ENCODE measurements at regions not wholly inside any gene's neighbourhood (a gene's known extent, or its start where the extent isn't known, plus 50 kb on each side); places are given as distances from the start of the nearest gene placed in this dataset.

DNA sequence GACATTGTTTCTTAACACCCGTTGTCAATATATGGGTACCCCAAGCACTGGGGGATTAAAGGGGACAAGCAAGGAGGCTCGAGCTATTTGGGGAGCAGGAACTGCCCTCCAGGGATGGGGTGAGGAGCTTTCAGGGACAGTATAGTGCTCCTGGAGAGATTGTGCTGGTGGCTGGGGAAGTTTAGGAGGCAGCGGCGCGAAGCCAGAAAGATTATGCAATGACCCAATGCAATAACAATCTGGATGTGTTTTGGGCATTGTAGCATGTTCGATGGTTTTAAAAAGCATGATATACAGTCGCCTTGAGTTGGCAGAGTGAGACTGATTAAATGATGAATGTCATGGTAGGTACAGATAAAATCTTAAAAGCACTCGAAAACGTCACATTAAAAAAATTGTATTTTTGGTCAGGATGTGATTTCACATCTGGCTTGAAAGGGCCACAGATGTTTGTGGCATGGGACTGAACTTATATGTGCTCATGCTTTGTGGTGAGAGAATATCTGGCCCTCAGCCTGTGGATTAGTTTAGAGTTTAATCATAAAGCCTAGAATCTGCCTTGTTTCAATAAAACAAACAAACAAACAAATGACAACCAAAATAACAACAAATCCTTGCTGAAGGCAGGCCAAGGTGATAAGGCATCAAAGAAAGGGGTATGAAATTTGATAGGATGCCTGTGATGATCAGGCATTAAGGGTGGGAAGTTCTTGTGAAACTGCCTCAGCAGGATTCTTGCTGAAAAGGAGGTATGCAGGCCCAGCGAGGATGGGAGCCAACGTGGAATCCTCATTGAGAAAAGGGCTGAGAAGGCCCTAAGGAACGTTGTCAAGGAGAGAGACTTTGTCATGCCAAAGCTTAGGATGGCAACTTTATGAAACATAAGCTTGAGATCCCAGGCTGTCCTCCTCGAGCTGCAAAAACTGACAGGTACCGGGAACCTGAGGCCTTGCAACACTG is 417.1 kb upstream of the KLF6 start:
- Histone ChIP-seq H3K4me1 (ENCODE audit: insufficient read depth, low read length) (no peaks in the 10 kb centered on the region), H3K27me3 (ENCODE audit: insufficient read depth, low read length) (no peaks in the 10 kb centered on the region), H3K9me3 (ENCODE audit: low read depth, low read length) (no peaks in the 10 kb centered on the region), H3K4me3 (ENCODE audit: low read length) (no peak overlapping the region)

DNA sequence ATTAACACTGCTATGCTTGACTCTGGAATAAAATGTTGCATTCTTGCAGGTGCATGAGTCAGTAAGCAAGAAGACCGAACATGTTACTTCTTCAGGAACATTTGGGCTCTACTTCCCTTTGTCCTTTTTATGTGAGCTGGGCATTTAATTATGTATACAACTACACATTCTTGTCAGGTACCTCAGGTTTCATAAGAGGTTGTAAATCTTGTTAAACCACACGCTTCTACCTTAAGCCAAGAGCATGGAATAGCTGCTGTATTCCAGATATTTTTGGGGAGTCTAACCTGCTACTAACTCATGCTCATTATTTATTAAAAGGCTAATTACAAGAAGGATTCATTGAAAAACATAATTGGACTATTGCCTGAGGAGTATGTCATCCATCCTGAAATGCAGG is 414.2 kb upstream of the KLF6 start:
- no peaks in the 10 kb centered on the region for H3K9me3 ChIP-seq (ENCODE audit: low read depth, low read length)
- no peaks in the 10 kb centered on the region for H3K4me1 ChIP-seq (ENCODE audit: insufficient read depth, low read length)
- no peak overlapping the region for H3K4me3 ChIP-seq (ENCODE audit: low read length)
- no peaks in the 10 kb centered on the region for H3K27me3 ChIP-seq (ENCODE audit: insufficient read depth, low read length)

DNA sequence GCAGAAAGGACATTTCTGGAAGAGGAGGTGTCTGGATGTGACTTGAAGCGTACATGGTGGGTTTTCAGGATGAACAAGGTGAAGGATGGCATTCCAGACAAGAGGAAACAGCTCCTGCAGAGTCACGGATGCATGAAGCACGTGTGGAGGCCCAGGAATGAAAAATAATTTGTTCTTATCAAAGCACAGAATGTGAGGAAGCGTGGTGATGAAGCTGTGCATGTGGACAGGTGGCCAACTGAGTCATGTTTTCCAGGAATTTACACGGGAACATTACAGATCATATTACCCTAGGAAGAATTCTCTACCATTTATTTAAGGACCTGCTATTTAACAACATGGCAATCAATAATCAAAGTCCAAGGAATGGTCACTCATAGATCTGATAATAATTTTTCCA is 413.2 kb upstream of the KLF6 start:
- no peaks in the 10 kb centered on the region for H3K4me1 ChIP-seq (ENCODE audit: insufficient read depth, low read length)
- no peaks in the 10 kb centered on the region for H3K27me3 ChIP-seq (ENCODE audit: insufficient read depth, low read length)
- no peak overlapping the region for H3K4me3 ChIP-seq (ENCODE audit: low read length)
- H3K9me3 ChIP-seq (ENCODE audit: low read depth, low read length): no peaks in the 10 kb centered on the region

DNA sequence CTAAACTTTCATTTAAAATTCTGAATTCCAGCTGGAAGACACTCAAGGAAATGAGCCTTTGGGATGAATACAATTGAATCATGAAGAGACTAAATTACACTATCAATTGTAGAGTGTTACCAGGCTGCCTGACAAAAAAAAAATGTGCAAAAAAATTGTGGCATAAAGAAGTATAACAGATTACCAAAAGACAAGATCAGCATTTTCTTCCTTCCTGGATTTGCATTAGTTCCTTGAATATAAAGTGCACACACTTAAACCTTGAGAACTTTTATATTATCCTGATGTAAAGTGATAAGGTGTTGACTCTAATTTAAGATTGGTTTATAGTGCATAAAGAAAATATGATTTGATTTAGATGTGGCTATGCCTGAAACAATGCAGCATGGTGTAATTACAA is 412.7 kb upstream of the KLF6 start:
- no peaks in the 10 kb centered on the region for H3K9me3 ChIP-seq (ENCODE audit: low read depth, low read length)
- H3K4me1 ChIP-seq (ENCODE audit: insufficient read depth, low read length): no peaks in the 10 kb centered on the region
- H3K4me3 ChIP-seq (ENCODE audit: low read length): no peak overlapping the region
- H3K27me3 ChIP-seq (ENCODE audit: insufficient read depth, low read length): no peaks in the 10 kb centered on the region

DNA sequence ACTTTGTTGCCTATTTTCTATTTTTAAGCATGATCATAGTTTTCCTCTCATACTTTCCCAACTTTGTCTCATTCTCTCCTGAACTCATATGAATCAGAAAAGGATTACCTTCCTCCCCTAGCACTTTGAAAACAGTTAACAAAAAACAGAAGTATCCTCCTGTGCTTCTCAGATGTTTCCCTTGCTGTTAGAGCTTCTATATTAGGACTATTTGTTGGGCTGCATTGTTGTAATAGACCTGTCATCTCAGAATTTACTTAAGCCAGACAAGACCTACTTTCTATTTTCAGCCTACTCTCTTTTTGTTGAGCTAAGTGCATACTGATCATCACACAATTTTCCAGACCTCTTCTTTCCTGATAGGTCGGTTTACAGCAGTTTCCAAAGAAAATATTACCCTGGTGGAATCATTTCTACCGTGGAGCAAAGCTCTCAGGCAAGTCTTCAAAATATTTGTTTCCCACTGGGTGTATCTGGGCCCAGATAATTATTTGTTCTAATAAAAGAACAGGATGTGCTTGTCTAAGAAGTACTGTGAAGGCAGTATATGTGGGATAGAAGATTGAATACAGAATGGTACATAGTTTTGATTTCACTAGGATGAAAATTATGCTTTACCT is 411.9 kb upstream of the KLF6 start:
- Histone ChIP-seq H3K4me3 (ENCODE audit: low read length) (no peak overlapping the region), H3K27me3 (ENCODE audit: insufficient read depth, low read length) (no peaks in the 10 kb centered on the region), H3K9me3 (ENCODE audit: low read depth, low read length) (no peaks in the 10 kb centered on the region), H3K4me1 (ENCODE audit: insufficient read depth, low read length) (no peaks in the 10 kb centered on the region)

DNA sequence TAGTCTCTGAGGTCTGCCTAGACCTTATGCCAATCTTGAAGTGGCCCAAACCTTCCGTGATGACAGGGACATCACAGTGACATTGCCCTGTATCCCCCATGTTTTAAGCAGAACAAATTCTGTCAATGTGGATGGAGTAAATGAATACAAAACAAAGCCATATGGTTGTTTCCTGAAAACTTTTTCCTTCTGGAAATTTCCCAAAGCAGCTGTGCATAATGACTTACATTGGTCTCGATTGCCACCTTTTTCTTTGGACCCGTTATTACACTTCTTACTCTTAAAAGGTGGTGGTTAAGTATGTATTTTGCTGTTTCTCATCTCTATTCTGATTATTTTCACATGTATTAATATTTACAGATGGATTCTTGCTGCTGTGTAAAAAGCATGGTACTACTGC is 411.2 kb upstream of the KLF6 start:
- no peak overlapping the region for H3K4me3 ChIP-seq (ENCODE audit: low read length)
- no peaks in the 10 kb centered on the region for H3K9me3 ChIP-seq (ENCODE audit: low read depth, low read length)
- no peaks in the 10 kb centered on the region for H3K27me3 ChIP-seq (ENCODE audit: insufficient read depth, low read length)
- H3K4me1 ChIP-seq (ENCODE audit: insufficient read depth, low read length): no peaks in the 10 kb centered on the region

DNA sequence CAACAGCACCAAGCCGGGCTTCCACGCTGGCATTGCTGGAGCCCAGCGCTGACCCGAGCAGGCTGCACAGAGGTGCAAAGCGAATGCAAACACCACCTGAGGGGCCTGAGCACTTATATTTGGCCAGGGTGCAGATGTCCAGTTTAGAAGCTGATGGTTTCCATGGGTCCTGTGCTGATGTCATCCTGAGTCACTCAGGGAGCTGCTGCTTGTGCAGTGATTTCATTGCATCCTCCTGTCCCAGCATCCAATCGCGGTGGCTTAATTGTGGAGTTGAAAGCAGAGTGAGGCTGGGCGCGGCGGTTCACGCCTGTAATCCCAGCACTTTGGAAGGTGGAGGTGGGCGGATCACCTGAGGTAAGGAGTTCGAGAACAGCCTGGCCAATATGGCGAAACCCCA is 410.2 kb upstream of the KLF6 start:
- H3K4me1 ChIP-seq (ENCODE audit: insufficient read depth, low read length): no peaks in the 10 kb centered on the region
- H3K4me3 ChIP-seq (ENCODE audit: low read length): no peak overlapping the region
- no peaks in the 10 kb centered on the region for H3K27me3 ChIP-seq (ENCODE audit: insufficient read depth, low read length)

DNA sequence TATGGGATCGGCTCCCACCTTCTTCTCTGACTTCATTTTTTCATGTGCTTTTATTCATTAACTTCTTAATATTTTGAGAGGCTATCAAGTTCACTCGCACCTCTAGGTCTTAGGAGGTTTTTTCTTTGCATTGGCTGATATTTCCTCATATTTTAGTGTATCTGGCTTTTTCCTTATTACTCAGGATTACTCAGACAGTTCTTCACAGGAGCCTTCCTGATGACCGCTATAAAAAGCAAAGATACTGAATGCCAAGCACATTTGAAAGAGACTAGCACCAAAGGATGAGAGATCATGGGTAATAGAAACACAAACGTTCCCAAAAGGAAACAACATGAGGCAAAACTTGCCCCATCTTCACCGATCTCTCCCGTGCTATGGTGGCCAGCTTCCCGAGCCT is 409.2 kb upstream of the KLF6 start:
- H3K4me1 ChIP-seq (ENCODE audit: insufficient read depth, low read length): no peaks in the 10 kb centered on the region
- no peaks in the 10 kb centered on the region for H3K27me3 ChIP-seq (ENCODE audit: insufficient read depth, low read length)

More for the DNA sequence above, 410.2 kb upstream of the KLF6 start:
- H3K9me3 ChIP-seq (ENCODE audit: low read depth, low read length): no peaks in the 10 kb centered on the region

DNA sequence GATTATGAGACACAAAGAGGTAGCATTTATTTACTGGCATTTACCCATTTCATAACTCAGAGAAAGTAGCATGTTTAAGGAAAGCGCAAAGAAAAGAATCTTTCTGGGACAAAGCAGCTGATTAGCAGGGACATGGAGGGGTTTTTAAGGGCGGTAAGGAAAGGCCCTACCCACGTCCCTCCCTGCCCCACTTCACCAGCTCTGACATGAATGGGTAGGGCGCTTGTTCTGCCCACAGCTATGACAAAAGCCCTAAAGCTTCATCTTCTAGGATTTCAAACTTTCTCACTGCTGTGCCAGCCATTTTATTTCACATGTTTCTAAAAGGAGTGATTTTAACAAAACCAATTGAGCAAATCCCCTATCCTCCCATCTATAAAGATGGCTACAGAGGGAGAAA is 406.9 kb upstream of the KLF6 start:
- H3K27me3 ChIP-seq (ENCODE audit: insufficient read depth, low read length): no peaks in the 10 kb centered on the region
- no peaks in the 10 kb centered on the region for H3K9me3 ChIP-seq (ENCODE audit: low read depth, low read length)
- H3K4me1 ChIP-seq (ENCODE audit: insufficient read depth, low read length): no peaks in the 10 kb centered on the region
- no peak overlapping the region for H3K4me3 ChIP-seq (ENCODE audit: low read length)

More for the DNA sequence above, 409.2 kb upstream of the KLF6 start:
- Histone ChIP-seq H3K9me3 (ENCODE audit: low read depth, low read length) (no peaks in the 10 kb centered on the region), H3K4me3 (ENCODE audit: low read length) (no peak overlapping the region)

DNA sequence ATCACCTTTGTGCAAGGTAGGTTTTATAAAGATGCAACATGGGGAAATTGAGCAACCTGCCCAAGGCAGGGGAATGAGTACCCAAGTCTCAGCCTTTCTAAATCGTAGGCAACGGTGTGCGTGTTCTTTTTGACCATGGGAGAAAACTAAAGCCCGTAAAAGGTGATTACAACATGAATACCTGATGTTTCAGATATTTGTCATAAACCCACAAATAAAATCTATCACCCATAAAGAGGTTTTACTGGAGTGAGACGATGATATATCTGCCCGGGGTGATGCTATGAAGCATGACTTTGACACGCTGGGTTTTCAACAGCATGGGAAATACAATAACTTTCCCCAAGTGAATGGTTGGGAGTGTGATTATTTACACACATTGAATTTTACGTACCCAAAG is 406.3 kb upstream of the KLF6 start:
- Histone ChIP-seq H3K27me3 (ENCODE audit: insufficient read depth, low read length) (no peaks in the 10 kb centered on the region), H3K4me1 (ENCODE audit: insufficient read depth, low read length) (no peaks in the 10 kb centered on the region), H3K4me3 (ENCODE audit: low read length) (no peak overlapping the region), H3K9me3 (ENCODE audit: low read depth, low read length) (no peaks in the 10 kb centered on the region)

DNA sequence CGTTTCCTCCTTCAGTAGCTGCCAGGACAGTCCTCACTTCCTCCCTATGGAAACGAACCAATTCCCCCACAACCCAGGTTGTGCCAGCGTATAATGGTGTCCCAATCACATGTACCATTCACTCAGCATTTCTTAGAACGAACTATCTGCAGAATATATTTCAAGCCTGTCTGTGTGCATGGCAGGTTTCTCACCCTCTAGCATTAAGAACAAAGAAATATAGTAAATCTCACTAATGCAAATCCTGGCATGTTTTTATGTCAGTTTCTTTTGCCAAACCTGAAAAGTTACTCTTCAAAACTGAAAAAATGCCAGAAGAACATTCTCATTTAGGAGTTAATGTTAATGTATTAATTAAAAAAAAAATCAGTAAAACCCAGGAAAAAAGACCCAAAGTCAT is 405.9 kb upstream of the KLF6 start:
- Histone ChIP-seq H3K9me3 (ENCODE audit: low read depth, low read length) (no peaks in the 10 kb centered on the region), H3K4me1 (ENCODE audit: insufficient read depth, low read length) (no peaks in the 10 kb centered on the region), H3K4me3 (ENCODE audit: low read length) (no peak overlapping the region), H3K27me3 (ENCODE audit: insufficient read depth, low read length) (no peaks in the 10 kb centered on the region)

DNA sequence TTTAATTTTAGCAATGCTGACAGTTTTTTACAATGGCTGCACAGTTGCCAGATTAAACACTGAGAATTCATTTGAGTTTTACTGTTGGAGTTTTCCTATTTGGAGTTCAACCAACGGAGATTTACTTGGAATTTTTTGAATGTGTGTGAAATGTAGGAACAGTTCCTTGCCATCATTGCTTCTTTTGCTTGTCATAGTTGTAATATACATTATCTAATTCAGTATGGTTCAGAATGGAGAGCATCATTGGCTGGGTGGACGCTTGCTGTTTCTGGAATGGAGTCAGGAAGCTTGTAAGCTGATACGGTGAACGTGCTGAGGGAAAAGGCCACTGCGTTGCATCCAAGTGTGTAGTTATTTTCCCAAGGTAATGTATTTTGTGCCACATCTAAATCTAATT is 404.3 kb upstream of the KLF6 start:
- H3K4me3 ChIP-seq (ENCODE audit: low read length): no peak overlapping the region
- H3K27me3 ChIP-seq (ENCODE audit: insufficient read depth, low read length): no peaks in the 10 kb centered on the region
- no peaks in the 10 kb centered on the region for H3K4me1 ChIP-seq (ENCODE audit: insufficient read depth, low read length)
- no peaks in the 10 kb centered on the region for H3K9me3 ChIP-seq (ENCODE audit: low read depth, low read length)

DNA sequence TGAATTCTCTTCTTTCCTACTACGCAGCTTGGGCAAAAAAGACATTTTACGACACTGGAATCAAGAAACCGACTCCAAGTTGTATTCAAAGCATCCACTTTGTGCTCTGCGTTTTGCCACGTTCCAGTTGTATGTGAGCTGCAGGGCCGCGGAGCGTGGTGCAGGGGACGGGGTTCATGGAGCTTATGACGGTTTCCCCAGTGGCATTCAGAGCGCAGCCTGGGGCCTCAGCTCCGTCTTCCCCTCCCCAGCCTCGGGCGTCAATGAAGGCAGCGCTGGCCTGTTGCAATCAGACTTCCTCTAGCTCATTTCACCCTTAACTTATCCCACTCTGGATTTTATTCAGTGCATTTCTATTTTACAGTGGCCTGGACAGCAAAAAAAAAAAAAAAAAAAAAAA is 403.4 kb upstream of the KLF6 start:
- Histone ChIP-seq H3K4me3 (ENCODE audit: low read length) (no peak overlapping the region), H3K9me3 (ENCODE audit: low read depth, low read length) (no peaks in the 10 kb centered on the region), H3K4me1 (ENCODE audit: insufficient read depth, low read length) (no peaks in the 10 kb centered on the region), H3K27me3 (ENCODE audit: insufficient read depth, low read length) (no peaks in the 10 kb centered on the region)

DNA sequence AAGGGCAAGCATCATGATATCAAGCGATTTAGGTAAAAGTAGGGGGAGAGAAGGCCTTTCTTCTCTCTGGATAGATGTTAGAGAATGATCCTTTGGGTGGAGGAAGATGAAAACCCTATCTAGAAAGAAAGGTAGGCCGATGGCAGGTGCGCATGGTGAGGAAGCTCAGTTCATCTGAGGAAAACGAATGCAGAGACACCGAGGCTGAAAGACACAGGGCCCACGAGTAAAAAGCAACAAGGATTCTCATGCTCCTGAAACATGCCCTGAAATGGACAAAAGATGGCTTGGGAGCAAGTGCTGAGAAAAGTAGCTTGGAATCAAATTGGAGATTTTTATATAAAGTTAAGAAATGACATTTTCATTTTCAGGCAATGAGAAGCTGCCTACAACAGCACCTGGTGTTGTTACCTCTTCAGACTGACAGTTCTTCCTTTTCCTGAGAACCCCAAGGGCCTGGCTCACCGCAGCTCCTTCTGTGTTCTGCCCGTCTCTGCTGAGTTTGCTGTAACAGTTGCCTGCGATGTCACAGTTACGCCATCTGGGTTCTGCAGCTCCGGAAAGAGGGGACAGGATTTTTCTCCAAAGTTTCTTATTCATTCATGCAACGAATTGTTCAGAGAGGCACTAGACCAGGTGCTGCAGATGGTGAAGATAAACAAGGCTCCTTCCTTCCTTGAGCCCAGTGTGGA is 402.0 kb upstream of the KLF6 start:
- H3K4me1 ChIP-seq (ENCODE audit: insufficient read depth, low read length): no peaks in the 10 kb centered on the region
- no peaks in the 10 kb centered on the region for H3K27me3 ChIP-seq (ENCODE audit: insufficient read depth, low read length)
- no peak overlapping the region for H3K4me3 ChIP-seq (ENCODE audit: low read length)

DNA sequence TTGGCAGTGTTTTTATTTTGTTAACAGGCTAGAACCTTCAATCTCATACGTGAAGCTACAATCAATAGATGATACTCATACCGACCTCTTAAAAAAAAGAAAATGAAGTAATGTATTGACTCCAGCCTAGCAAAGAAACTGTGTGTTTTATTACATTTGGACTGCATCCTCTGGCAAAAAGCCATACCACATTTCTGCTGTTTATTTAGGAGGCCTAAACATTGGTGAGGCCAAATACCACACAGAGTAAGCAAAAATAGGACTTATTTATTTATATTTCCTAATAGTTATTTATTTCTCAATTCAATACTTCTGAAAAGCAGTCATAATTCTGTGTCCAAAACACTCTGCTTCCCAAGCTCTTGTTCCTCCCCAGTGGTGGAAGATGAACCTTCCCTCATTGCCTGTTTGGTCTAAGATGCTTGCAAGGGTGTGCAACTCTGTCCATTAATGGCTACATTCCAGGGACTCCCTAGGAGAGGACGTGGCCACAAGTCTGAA is 398.8 kb upstream of the KLF6 start:
- H3K4me3 ChIP-seq (ENCODE audit: low read length): no peak overlapping the region
- no peaks in the 10 kb centered on the region for H3K9me3 ChIP-seq (ENCODE audit: low read depth, low read length)
- H3K4me1 ChIP-seq (ENCODE audit: insufficient read depth, low read length): no peaks in the 10 kb centered on the region
- H3K27me3 ChIP-seq (ENCODE audit: insufficient read depth, low read length): no peaks in the 10 kb centered on the region

More for the DNA sequence above, 402.0 kb upstream of the KLF6 start:
- H3K9me3 ChIP-seq (ENCODE audit: low read depth, low read length): no peaks in the 10 kb centered on the region

Data from mononuclear cell (primary cell).